IPS-NIHi7 (cell line): ENCODE measurements at regions not wholly inside any gene's neighbourhood (a gene's known extent, or its start where the extent isn't known, plus 50 kb on each side); places are given as distances from the start of the nearest gene placed in this dataset.
"Not testable (repeated sequence)": the region's sequence is repeated elsewhere in the genome, so short reads cannot be mapped to it uniquely, and the experiment has no call there.

Source experiments
- DNase-seq: peaks from one replicate; pipeline ENCODE4 v3.0.0; 2012; ENCODE audit warnings: mixed read lengths; ENCODE audit errors: extremely low spot score

- no peak for DNase-seq
Observed at GRCh38 chr2:238521002-238521401, 94.3 kb downstream of the ASB1 start.

GRCh38 chr2:238521870-238522269, 95.1 kb downstream of the ASB1 start:
- DNase-seq = no peak

- peak; percentile 81 for DNase-seq
Observed at GRCh38 chr2:238523158-238524110, 96.7 kb downstream of the ASB1 start.

GRCh38 chr2:238524426-238524983, 97.8 kb downstream of the ASB1 start:
- no peak for DNase-seq

GRCh38 chr2:238525990-238526389, 99.3 kb downstream of the ASB1 start:
- no peak for DNase-seq

- no peak for DNase-seq
Observed at GRCh38 chr2:238527565-238527964, 100.8 kb downstream of the ASB1 start.

- DNase-seq = no peak
Observed at GRCh38 chr2:238528953-238529781, 102.4 kb downstream of the ASB1 start.

GRCh38 chr2:238531017-238531645, 104.4 kb downstream of the ASB1 start:
- not testable (repeated sequence) for DNase-seq

GRCh38 chr2:238543732-238544131, 117.0 kb downstream of the ASB1 start:
- not testable (repeated sequence) for DNase-seq

- no peak for DNase-seq
Observed at GRCh38 chr2:238548902-238549462, 122.3 kb downstream of the ASB1 start.

- DNase-seq = no peak
Observed at GRCh38 chr2:238549866-238550265, 123.1 kb downstream of the ASB1 start.

- no peak for DNase-seq
Observed at GRCh38 chr2:238551091-238551490, 124.4 kb downstream of the ASB1 start.

- DNase-seq = no peak
Observed at GRCh38 chr2:238552226-238552625, 125.5 kb downstream of the ASB1 start.

GRCh38 chr2:238553159-238553558, 126.4 kb downstream of the ASB1 start:
- DNase-seq = no peak

- peak; percentile 69 for DNase-seq
Observed at GRCh38 chr2:238554468-238555315, 128.0 kb downstream of the ASB1 start.

GRCh38 chr2:238555786-238556542, 129.2 kb downstream of the ASB1 start:
- no peak for DNase-seq

GRCh38 chr2:238557431-238557830, 130.7 kb downstream of the ASB1 start:
- DNase-seq = no peak

- no peak for DNase-seq
Observed at GRCh38 chr2:238557936-238558335, 131.2 kb downstream of the ASB1 start.

GRCh38 chr2:238558456-238559099, 131.9 kb downstream of the ASB1 start:
- DNase-seq = no peak
